ENCODE measurements at regions not wholly inside any gene's neighbourhood (a gene's known extent, or its start where the extent isn't known, plus 50 kb on each side); places are given as distances from the start of the nearest gene placed in this dataset.

DNA sequence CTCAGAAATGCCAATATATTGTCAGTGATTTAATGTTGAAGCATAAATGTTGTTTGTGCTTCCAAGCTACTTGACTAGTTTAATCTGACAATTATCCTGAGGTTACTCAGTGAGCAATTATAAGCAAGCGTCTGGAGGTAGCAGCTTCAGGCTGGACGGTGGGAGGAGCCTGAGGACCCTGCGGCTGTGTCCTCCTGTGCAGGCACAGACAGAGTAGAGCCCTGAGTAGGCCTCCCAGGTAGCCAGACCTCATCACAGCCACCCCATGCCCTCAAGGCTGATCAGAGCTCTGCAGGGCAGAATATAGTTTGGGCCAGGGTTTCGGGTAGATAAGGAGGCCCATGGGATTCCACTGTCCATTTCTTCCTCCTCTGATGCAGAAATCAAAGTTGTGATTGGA is 153.6 kb downstream of the DRD1 start:
- TF ChIP-seq, protein P1, sequence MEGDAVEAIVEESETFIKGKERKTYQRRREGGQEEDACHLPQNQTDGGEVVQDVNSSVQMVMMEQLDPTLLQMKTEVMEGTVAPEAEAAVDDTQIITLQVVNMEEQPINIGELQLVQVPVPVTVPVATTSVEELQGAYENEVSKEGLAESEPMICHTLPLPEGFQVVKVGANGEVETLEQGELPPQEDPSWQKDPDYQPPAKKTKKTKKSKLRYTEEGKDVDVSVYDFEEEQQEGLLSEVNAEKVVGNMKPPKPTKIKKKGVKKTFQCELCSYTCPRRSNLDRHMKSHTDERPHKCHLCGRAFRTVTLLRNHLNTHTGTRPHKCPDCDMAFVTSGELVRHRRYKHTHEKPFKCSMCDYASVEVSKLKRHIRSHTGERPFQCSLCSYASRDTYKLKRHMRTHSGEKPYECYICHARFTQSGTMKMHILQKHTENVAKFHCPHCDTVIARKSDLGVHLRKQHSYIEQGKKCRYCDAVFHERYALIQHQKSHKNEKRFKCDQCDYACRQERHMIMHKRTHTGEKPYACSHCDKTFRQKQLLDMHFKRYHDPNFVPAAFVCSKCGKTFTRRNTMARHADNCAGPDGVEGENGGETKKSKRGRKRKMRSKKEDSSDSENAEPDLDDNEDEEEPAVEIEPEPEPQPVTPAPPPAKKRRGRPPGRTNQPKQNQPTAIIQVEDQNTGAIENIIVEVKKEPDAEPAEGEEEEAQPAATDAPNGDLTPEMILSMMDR (IDR thresholded peaks at IDR 0.05; ENCODE audit: insufficient read depth, low read depth, low read length, missing control alignments): no peak
- no peak for DNase-seq (ENCODE audit: low read depth)
- no peak overlapping the region for H3K4me3 ChIP-seq (ENCODE audit: low read depth, low read length)

DNA sequence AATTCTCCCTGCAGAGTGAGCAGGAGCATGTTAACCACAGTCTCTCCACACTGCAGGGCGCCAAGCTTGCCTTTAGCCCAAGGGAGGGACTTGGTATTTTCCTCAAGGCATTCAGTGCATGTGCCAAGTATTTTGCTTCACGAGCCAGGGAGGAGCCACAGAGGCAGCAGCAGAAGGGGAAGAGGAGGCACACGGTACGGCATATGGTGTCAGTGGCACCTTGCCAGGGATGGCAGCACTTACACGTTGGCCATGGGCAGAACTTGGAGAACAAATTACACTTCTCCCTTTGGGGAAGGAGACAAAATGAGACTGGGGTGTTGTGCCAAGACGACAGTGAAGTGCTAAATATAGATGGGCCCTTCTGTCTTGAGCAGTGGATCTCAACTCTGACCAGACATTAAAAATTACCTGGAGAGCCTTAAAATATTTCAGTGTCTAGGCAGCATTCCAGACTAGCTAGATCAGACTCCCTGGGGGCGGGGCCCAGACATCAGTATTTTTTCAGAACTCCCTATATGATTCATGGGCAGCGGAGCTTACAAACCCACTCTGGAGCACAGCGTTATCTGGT is 155.8 kb downstream of the DRD1 start:
- no peak for DNase-seq (ENCODE audit: low read depth)
- TF ChIP-seq, protein P1 (IDR thresholded peaks at IDR 0.05; ENCODE audit: insufficient read depth, low read depth, low read length, missing control alignments): no peak
- no peak overlapping the region for H3K4me3 ChIP-seq (ENCODE audit: low read depth, low read length)

DNA sequence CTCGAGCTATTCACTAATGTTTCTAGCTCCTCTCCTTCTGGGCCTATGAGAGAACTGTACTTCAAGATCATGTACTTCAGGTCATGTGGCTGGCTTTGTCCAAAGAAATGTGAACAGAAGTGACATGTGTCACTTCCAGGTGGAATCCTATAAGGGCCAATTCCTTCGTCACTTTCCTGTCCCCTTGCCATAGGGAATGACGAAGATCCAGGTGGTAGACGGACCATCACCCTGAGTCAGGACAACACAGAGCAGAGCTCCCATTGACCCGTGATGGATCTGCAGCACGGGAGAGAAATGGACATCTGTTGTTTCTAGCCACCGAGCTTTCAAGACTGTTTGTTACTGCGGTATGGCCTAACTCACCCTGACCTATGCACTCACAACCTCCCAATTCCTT is 157.0 kb downstream of the DRD1 start:
- H3K4me3 ChIP-seq (ENCODE audit: low read depth, low read length): no peak overlapping the region
- TF ChIP-seq, protein P1 (IDR thresholded peaks at IDR 0.05; ENCODE audit: insufficient read depth, low read depth, low read length, missing control alignments): no peak
- DNase-seq (ENCODE audit: low read depth): no peak

DNA sequence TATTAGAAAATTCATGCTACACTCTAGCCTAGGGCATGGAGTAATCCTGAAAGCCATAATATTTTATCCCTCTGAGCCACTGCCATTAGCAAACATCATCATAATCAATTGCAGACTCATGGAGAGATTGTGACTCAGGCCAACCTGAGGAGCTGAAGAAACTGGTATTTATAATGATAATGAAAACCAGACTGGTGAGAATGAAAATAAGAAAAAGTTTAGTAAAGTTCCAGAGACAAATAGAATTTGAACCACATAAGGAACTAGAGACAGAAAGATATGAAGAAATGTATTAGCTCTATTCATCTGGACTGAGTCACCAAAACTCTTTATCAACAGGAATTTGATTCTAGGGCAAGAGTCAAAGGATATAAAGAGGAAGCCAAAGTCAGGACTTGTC is 158.7 kb downstream of the DRD1 start:
- TF ChIP-seq, protein P1 (IDR thresholded peaks at IDR 0.05; ENCODE audit: insufficient read depth, low read depth, low read length, missing control alignments): no peak
- DNase-seq (ENCODE audit: low read depth): no peak
- no peak overlapping the region for H3K4me3 ChIP-seq (ENCODE audit: low read depth, low read length)

DNA sequence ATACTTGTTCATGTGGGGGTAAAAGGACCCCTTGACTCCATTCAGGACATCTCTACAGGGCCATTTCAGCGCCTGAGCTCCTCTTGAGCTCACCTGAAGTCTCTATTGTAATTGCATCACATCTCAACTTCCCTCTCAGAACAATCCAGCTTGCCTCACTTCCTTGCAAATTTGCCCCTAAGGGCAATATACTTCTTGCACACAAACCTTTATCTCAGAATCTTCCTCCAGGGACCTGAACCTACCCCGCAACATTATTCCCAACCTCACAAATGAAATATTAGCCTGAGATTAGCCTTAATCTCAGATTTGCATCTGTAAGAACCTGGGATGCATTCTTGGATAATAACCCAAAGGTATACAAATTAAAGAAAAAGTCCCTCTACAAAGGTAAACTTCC is 159.2 kb downstream of the DRD1 start:
- no peak for DNase-seq (ENCODE audit: low read depth)
- TF ChIP-seq, protein P1 (IDR thresholded peaks at IDR 0.05; ENCODE audit: insufficient read depth, low read depth, low read length, missing control alignments): no peak
- no peak overlapping the region for H3K4me3 ChIP-seq (ENCODE audit: low read depth, low read length)

DNA sequence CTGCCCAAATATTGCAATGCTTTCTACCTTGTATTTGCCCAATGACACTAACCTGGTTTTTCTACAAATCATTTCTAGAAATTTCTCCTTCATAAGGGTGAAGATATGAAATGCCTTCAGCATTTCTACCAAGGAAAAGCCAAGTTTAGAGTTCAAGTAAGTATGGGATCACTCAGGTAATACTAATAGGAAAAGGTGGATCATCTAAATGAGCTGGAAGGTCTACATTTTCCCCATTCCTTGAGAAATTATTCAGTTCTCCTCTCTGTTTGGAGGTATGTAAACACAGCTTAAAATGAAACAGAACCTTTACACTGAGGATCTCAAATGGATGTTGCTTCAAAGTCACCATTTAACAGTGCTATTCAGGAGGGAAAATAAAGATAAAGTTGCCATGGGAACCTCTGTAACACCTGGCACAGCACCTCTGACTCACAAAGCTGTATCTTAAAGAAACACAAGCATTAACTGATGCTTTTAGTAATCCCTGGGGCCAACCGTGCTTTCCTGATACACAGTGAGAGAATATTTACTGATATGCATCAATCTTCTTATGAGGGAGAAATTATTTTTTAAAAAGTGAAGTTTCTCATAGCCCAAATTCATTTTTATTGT is 161.3 kb downstream of the DRD1 start:
- DNase-seq (ENCODE audit: low read depth): no peak
- TF ChIP-seq, protein P1 (IDR thresholded peaks at IDR 0.05; ENCODE audit: insufficient read depth, low read depth, low read length, missing control alignments): no peak
- H3K4me3 ChIP-seq (ENCODE audit: low read depth, low read length): no peak overlapping the region

DNA sequence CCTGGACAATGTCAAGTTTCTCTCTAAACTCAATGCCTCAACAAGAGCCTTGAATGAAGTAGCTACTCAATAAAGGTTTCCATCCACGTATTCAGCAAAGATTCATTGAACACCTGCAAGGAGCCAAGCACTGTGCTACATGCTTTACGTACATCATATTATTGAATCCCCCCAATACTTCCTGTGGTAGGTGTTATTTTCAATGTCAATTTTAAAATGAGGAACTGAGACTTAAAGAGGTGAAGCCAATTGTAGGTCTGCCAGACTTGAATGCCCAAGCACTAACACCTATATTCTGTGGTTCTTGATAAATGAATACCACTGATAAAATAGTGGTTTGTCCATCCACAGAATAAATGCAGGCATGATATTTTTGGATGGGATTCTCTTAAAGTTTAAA is 162.3 kb downstream of the DRD1 start:
- no peak overlapping the region for H3K4me3 ChIP-seq (ENCODE audit: low read depth, low read length)
- DNase-seq (ENCODE audit: low read depth): peak; percentile 9
- TF ChIP-seq, protein P1 (IDR thresholded peaks at IDR 0.05; ENCODE audit: insufficient read depth, low read depth, low read length, missing control alignments): no peak

Measured in GM12865 (cell line).